ENCODE measurements at regions not wholly inside any gene's neighbourhood (a gene's known extent, or its start where the extent isn't known, plus 50 kb on each side); places are given as distances from the start of the nearest gene placed in this dataset.
"Not testable (repeated sequence)": the region's sequence is repeated elsewhere in the genome, so short reads cannot be mapped to it uniquely, and the experiment has no call there.

DNA sequence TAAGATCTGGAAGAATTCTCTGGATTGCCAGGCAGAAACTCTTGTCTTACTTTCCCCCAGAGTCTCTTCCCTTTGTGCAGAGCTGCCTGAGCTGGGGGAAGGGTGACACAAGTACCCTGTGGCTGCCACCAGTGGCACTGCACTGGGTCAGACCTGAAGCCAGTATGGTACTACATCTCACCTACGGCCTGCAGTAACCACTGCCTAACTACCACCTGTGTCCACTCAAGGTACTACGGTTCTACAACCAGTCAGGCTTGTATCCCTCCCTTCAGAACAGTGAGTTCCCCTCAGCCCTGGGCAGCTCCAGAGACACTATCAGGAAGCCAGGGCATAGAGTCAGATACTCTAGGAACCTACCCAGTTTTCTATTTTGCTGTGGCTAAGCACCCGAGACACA lies 212.0 kb upstream of the POU5F2 start:
- Histone ChIP-seq H3K9me3 (no peaks in the 10 kb centered on the region), H3K4me1 (no peaks in the 10 kb centered on the region), H3K27me3 (no peaks in the 10 kb centered on the region), H3K36me3 (no peaks in the 10 kb centered on the region), H3K27ac (no peak overlapping the region), H3K4me3 (no peak overlapping the region)
- intact Hi-C loops (cut with DNase I) = no loop called here
- DNase-seq (ENCODE audit: extremely low spot score in 2 of 2) = no peak
- no peak for TF ChIP-seq POLR2AphosphoS5 (IDR thresholded peaks at IDR 0.05; ENCODE audit: insufficient read depth in 1 of 2, low read depth in 1 of 2)
- no peak for TF ChIP-seq POLR2A (IDR thresholded peaks at IDR 0.05)
- TF ChIP-seq, protein P1, sequence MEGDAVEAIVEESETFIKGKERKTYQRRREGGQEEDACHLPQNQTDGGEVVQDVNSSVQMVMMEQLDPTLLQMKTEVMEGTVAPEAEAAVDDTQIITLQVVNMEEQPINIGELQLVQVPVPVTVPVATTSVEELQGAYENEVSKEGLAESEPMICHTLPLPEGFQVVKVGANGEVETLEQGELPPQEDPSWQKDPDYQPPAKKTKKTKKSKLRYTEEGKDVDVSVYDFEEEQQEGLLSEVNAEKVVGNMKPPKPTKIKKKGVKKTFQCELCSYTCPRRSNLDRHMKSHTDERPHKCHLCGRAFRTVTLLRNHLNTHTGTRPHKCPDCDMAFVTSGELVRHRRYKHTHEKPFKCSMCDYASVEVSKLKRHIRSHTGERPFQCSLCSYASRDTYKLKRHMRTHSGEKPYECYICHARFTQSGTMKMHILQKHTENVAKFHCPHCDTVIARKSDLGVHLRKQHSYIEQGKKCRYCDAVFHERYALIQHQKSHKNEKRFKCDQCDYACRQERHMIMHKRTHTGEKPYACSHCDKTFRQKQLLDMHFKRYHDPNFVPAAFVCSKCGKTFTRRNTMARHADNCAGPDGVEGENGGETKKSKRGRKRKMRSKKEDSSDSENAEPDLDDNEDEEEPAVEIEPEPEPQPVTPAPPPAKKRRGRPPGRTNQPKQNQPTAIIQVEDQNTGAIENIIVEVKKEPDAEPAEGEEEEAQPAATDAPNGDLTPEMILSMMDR (IDR thresholded peaks at IDR 0.05) = no peak

DNA sequence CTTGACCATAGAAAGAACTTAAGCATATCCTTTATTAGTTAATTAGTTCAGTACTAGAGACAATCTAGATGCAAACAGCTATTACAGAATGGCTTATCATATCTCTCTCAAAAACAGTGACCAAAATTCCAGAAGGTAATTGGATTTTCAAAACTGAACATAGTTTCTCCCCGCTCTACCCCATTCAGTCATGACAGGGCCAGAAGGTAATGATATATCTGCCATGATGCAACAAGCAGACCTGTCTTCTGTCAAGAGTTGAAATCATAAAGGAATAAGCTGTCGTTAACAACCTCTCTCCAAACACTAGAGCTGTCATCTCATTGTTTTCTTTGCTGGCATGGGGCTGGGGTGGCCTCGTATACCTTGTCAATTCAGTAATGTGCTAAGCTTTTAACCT lies 200.5 kb upstream of the POU5F2 start:
- Histone ChIP-seq H3K27ac (no peak overlapping the region), H3K27me3 (no peaks in the 10 kb centered on the region), H3K4me3 (no peak overlapping the region), H3K9me3 (no peaks in the 10 kb centered on the region), H3K36me3 (no peaks in the 10 kb centered on the region), H3K4me1 (no peaks in the 10 kb centered on the region)
- intact Hi-C loops (cut with DNase I) = no loop called here
- DNase-seq (ENCODE audit: extremely low spot score in 2 of 2) = no peak
- TF ChIP-seq POLR2AphosphoS5 (IDR thresholded peaks at IDR 0.05; ENCODE audit: insufficient read depth in 1 of 2, low read depth in 1 of 2) (no peak), POLR2A (IDR thresholded peaks at IDR 0.05) (no peak)
- TF ChIP-seq, protein P1 (IDR thresholded peaks at IDR 0.05) = no peak

DNA sequence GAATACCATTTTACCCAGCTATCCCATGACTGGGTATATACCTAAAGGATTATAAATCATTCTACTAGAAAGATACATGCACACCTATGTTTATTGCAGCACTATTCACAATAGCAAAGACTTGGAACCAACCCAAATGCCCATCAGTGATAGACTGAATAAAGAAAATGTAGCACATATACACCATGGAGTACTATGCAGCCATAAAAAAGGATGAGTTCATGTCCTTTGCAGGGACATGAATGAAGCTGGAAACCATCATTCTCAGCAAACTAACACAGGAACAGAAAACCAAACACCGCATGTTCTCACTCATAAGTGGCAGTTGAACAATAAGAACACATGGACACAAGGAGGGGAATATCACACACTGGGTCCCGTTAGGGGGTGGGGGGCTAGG lies 191.9 kb upstream of the POU5F2 start:
- H3K27me3 ChIP-seq; DNase-seq (ENCODE audit: extremely low spot score in 2 of 2): not testable (repeated sequence)

DNA sequence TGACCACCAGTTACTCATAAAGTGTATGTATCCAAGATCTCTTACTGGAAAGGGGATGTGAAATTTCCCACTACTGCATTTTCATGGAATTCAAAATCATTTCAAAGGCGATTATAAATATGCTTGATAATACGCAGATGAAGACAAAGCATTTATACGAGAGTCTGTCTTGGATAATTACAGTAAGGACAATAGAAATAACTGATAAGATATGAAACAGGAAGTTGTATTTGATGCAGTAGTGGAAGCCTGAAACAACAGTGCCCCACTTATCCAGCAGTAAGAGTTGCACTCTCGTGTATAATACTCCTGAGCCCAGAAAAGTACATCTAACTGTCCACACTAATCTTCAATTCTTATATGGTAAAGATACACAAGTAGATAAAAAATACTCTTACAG lies 188.7 kb upstream of the POU5F2 start:
- H3K36me3 ChIP-seq = no peaks in the 10 kb centered on the region
- H3K27ac ChIP-seq = no peak overlapping the region
- TF ChIP-seq POLR2AphosphoS5 (IDR thresholded peaks at IDR 0.05; ENCODE audit: insufficient read depth in 1 of 2, low read depth in 1 of 2) (no peak), POLR2A (IDR thresholded peaks at IDR 0.05) (no peak)
- TF ChIP-seq, protein P1 (IDR thresholded peaks at IDR 0.05) = no peak
- intact Hi-C loops (cut with DNase I) = no loop called here
- no peaks in the 10 kb centered on the region for H3K9me3 ChIP-seq
- H3K4me3 ChIP-seq = no peak overlapping the region
- DNase-seq (ENCODE audit: extremely low spot score in 2 of 2) = no peak
- H3K4me1 ChIP-seq = no peaks in the 10 kb centered on the region
- no peaks in the 10 kb centered on the region for H3K27me3 ChIP-seq

More for the DNA sequence above, 191.9 kb upstream of the POU5F2 start:
- H3K4me1 ChIP-seq; H3K36me3 ChIP-seq; H3K4me3 ChIP-seq; intact Hi-C loops (cut with DNase I); H3K9me3 ChIP-seq; H3K27ac ChIP-seq: not testable (repeated sequence)

DNA sequence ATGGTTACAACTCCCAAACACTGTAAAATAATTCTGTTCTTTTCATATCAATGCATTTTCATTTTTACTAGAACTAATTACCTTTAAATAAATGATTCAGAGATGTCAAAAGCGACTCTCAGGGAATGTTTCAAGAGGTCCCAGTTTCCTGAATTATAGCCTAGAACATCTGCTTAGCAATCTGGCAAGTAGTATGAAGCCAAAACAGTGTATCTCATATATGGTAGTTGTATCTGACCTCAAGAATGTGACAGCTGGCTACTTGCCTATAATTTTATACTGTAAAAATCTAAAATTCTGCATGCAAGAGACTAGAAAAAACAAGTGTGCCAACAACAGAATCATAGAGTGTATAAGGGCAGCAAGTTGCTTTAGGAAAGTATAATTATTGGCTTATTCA lies 187.7 kb upstream of the POU5F2 start:
- no peak for DNase-seq (ENCODE audit: extremely low spot score in 2 of 2)
- intact Hi-C loops (cut with DNase I) = no loop called here
- Histone ChIP-seq H3K4me3 (no peak overlapping the region), H3K27me3 (no peaks in the 10 kb centered on the region), H3K9me3 (no peaks in the 10 kb centered on the region), H3K36me3 (no peaks in the 10 kb centered on the region), H3K27ac (no peak overlapping the region), H3K4me1 (no peaks in the 10 kb centered on the region)
- no peak for TF ChIP-seq POLR2AphosphoS5 (IDR thresholded peaks at IDR 0.05; ENCODE audit: insufficient read depth in 1 of 2, low read depth in 1 of 2)
- TF ChIP-seq POLR2A (IDR thresholded peaks at IDR 0.05) = no peak
- TF ChIP-seq, protein P1 (IDR thresholded peaks at IDR 0.05) = no peak
